H9 (cell line): ENCODE measurements at regions not wholly inside any gene's neighbourhood (a gene's known extent, or its start where the extent isn't known, plus 50 kb on each side); places are given as distances from the start of the nearest gene placed in this dataset.

ENCODE experiments used
- DNase-seq: peaks from one replicate; pipeline ENCODE4 v3.0.0-alpha.2; 2017
- H2AFZ ChIP-seq: one replicate; pipeline ENCODE4 v1.6.1; 2013; ENCODE audit warnings: mild to moderate bottlenecking, low read length, control low read depth, moderate library complexity
- H2AK5ac ChIP-seq: 2 replicates; pipeline ENCODE4 v1.6.1; 2013; ENCODE audit warnings: low read length, control low read depth, mixed read lengths; ENCODE audit not compliant: insufficient read length
- H2BK120ac ChIP-seq: one replicate; pipeline ENCODE4 v1.6.1; 2013; ENCODE audit warnings: low read depth, mild to moderate bottlenecking, low read length, control low read depth, inconsistent platforms; ENCODE audit not compliant: poor library complexity, severe bottlenecking
- H2BK12ac ChIP-seq: 2 replicates; pipeline ENCODE4 v1.6.1; 2013; ENCODE audit warnings: low read length, control low read depth, mixed read lengths, low read depth; ENCODE audit not compliant: insufficient read length
- H2BK15ac ChIP-seq: 2 replicates; pipeline ENCODE4 v1.6.1; 2013; ENCODE audit warnings: low read depth, low read length, control low read depth
- H2BK20ac ChIP-seq: one replicate; pipeline ENCODE4 v1.6.1; 2013; ENCODE audit warnings: low read depth, mild to moderate bottlenecking, low read length, control low read depth, inconsistent platforms; ENCODE audit not compliant: poor library complexity, severe bottlenecking
- H2BK5ac ChIP-seq: 2 replicates; pipeline ENCODE4 v1.6.1; 2013; ENCODE audit warnings: low read length, control low read depth, mixed read lengths; ENCODE audit not compliant: insufficient read length
- H3K14ac ChIP-seq: 2 replicates; pipeline ENCODE4 v1.6.1; 2013; ENCODE audit warnings: low read length, control low read depth; ENCODE audit not compliant: insufficient read depth
- H3K18ac ChIP-seq: 2 replicates; pipeline ENCODE4 v1.6.1; 2013; ENCODE audit warnings: low read depth, mild to moderate bottlenecking, mixed read lengths, low read length, control low read depth; ENCODE audit not compliant: insufficient read length
- H3K23ac ChIP-seq: 2 replicates; pipeline ENCODE4 v1.6.1; 2013; ENCODE audit warnings: low read length, control low read depth, mixed read lengths, low read depth; ENCODE audit not compliant: insufficient read length
- H3K23me2 ChIP-seq: 2 replicates; pipeline ENCODE4 v1.6.1; 2013; ENCODE audit warnings: low read depth, mild to moderate bottlenecking, mixed read lengths, low read length, control low read depth; ENCODE audit not compliant: insufficient read length, poor library complexity, severe bottlenecking
- H3K27ac ChIP-seq: 2 replicates; pipeline ENCODE4 v1.5.1; 2013; ENCODE audit warnings: low read length, control low read depth, mixed read lengths, low read depth; ENCODE audit not compliant: insufficient read length
- H3K27me3 ChIP-seq: 2 replicates; pipeline ENCODE4 v1.6.1; 2013; ENCODE audit warnings: low read length, control low read depth, inconsistent platforms; ENCODE audit not compliant: insufficient read depth
- H3K4ac ChIP-seq: 2 replicates; pipeline ENCODE4 v1.6.1; 2013; ENCODE audit warnings: low read depth, mild to moderate bottlenecking, control low read depth, inconsistent platforms, low read length, moderate library complexity
- H3K4me1 ChIP-seq: 2 replicates; pipeline ENCODE4 v1.6.1; 2013; ENCODE audit warnings: low read length, control low read depth, inconsistent platforms; ENCODE audit not compliant: insufficient read depth
- H3K4me2 ChIP-seq: 2 replicates; pipeline ENCODE4 v1.6.1; 2013; ENCODE audit warnings: low read length, control low read depth, mixed read lengths; ENCODE audit not compliant: insufficient read length, insufficient read depth
- H3K56ac ChIP-seq: 2 replicates; pipeline ENCODE4 v1.6.1; 2013; ENCODE audit warnings: low read depth, mild to moderate bottlenecking, mixed read lengths, low read length, control low read depth; ENCODE audit not compliant: insufficient read length
- H3K79me1 ChIP-seq: 2 replicates; pipeline ENCODE4 v1.6.1; 2013; ENCODE audit warnings: low read depth, mild to moderate bottlenecking, moderate library complexity, low read length, control low read depth, inconsistent platforms; ENCODE audit not compliant: insufficient read depth, poor library complexity, severe bottlenecking
- H3K79me2 ChIP-seq: 2 replicates; pipeline ENCODE4 v1.6.1; 2013; ENCODE audit warnings: low read length, control low read depth, inconsistent platforms; ENCODE audit not compliant: insufficient read depth
- H3K9ac ChIP-seq: 2 replicates; pipeline ENCODE4 v1.6.1; 2013; ENCODE audit warnings: low read length, control low read depth, mixed read lengths; ENCODE audit not compliant: insufficient read length; ENCODE audit errors: extremely low read depth
- H3K9me3 ChIP-seq: one replicate; pipeline ENCODE4 v1.6.1; 2013; ENCODE audit warnings: low read depth, low read length, inconsistent platforms; ENCODE audit not compliant: control insufficient read depth
- H3T11ph ChIP-seq: one replicate; pipeline ENCODE4 v1.6.1; 2013; ENCODE audit warnings: mild to moderate bottlenecking, low read length, control low read depth, inconsistent platforms
- H4K20me1 ChIP-seq: one replicate; pipeline ENCODE4 v1.6.1; 2013; ENCODE audit not compliant: control insufficient read depth, insufficient read length, insufficient read depth
- H4K5ac ChIP-seq: 2 replicates; pipeline ENCODE4 v1.6.1; 2013; ENCODE audit warnings: low read depth, mild to moderate bottlenecking, mixed read lengths, low read length, control low read depth; ENCODE audit not compliant: insufficient read length
- H4K8ac ChIP-seq: replicated peaks from 2 replicates; pipeline ENCODE4 v1.6.1; 2013; ENCODE audit warnings: low read length, control low read depth, mixed read lengths, low read depth; ENCODE audit not compliant: insufficient read length
- H4K91ac ChIP-seq: 2 replicates; pipeline ENCODE4 v1.6.1; 2013; ENCODE audit warnings: low read depth, mild to moderate bottlenecking, moderate library complexity, mixed read lengths, low read length, control low read depth; ENCODE audit not compliant: insufficient read length
- H3K27ac Mint-ChIP-seq, 3 experiments: 2 replicates in 2 of 3; 3 replicates in 1 of 3; pipeline ENCODE4 v1.8.0; 2020 to 2021; ENCODE audit warnings: mixed read lengths in 3 of 3, mild to moderate bottlenecking in 1 of 3, moderate library complexity in 1 of 3
- H3K27me3 Mint-ChIP-seq: 2 replicates; pipeline ENCODE4 v1.8.0; 2021; ENCODE audit warnings: low read depth, mild to moderate bottlenecking, moderate library complexity, mixed read lengths
- H3K36me3 Mint-ChIP-seq, 3 experiments: 2 replicates in 2 of 3; 3 replicates in 1 of 3; pipeline ENCODE4 v1.8.0; 2020 to 2021; ENCODE audit warnings: low read depth in 3 of 3, mixed read lengths in 3 of 3; ENCODE audit not compliant: insufficient read depth in 1 of 3
- H3K4me1 Mint-ChIP-seq, 2 experiments: 2 replicates each; pipeline ENCODE4 v1.8.0; 2020; ENCODE audit warnings: mixed read lengths in 2 of 2
- H3K4me3 Mint-ChIP-seq, 2 experiments: 2 replicates in 1 of 2; 3 replicates in 1 of 2; pipeline ENCODE4 v1.8.0; 2020 to 2021; ENCODE audit warnings: mild to moderate bottlenecking in 2 of 2, mixed read lengths in 2 of 2, moderate library complexity in 1 of 2
- H3K9me3 Mint-ChIP-seq, 2 experiments: 2 replicates in 1 of 2; 3 replicates in 1 of 2; pipeline ENCODE4 v1.8.0; 2020; ENCODE audit warnings: mild to moderate bottlenecking in 2 of 2, mixed read lengths in 2 of 2, moderate library complexity in 1 of 2
- CTCF ChIP-seq: fragments of 200-600 bp; sonication (generic); conservative IDR thresholded peaks from 3 replicates; pipeline ENCODE4 v1.8.0; 2021; ENCODE audit warnings: antibody characterized with exemption, mild to moderate bottlenecking
- WGBS: extraction: QIAGEN DNeasy Blood & Tissue Kit; methylation state at CpG from one replicate; pipeline ENCODE4 v1.1.7; 2013; ENCODE audit warnings: missing lambda C conversion rate, low lambda C conversion rate, mixed read lengths; ENCODE audit not compliant: insufficient read length; ENCODE audit errors: extremely low coverage; 5-methylcytosine and 5-hydroxymethylcytosine counted together

GRCh38 chr10:64465653-64466052 lies 944.5 kb downstream of the REEP3 start:
- H3K23ac ChIP-seq = no peak overlapping the region
- no peak overlapping the region for H3K56ac ChIP-seq
- H3K4me2 ChIP-seq = no peak overlapping the region
- no peak overlapping the region for H2BK15ac ChIP-seq
- H3K4ac ChIP-seq = no peak overlapping the region
- H2BK120ac ChIP-seq = no peak overlapping the region
- WGBS = no CpG with 5 or more reads among the region's 2 CpGs
- no peak overlapping the region for H2AFZ ChIP-seq
- no peak overlapping the region for H2BK20ac ChIP-seq
- H3K27me3 Mint-ChIP-seq = no peaks in the 10 kb centered on the region
- H3K4me3 Mint-ChIP-seq = no peak overlapping the region
- peaks cover 13 to 38% (median 28%) of the 10 kb centered on the region in 3 experiments for H3K36me3 Mint-ChIP-seq
- no peak overlapping the region for H2AK5ac ChIP-seq
- no peak overlapping the region for H3K14ac ChIP-seq
- H3K27ac ChIP-seq = no peak overlapping the region
- no peak overlapping the region for H3T11ph ChIP-seq
- no peak overlapping the region for H4K8ac ChIP-seq
- no peaks in the 10 kb centered on the region for H3K79me1 ChIP-seq
- no peak overlapping the region for H3K9ac ChIP-seq
- H3K79me2 ChIP-seq = no peaks in the 10 kb centered on the region
- peaks cover 45 to 65% of the 10 kb centered on the region in 2 experiments for H3K9me3 Mint-ChIP-seq
- H4K5ac ChIP-seq = no peak overlapping the region
- H2BK5ac ChIP-seq = no peak overlapping the region
- no peak overlapping the region for H3K27ac Mint-ChIP-seq
- no peak for TF ChIP-seq CTCF
- no peak overlapping the region for H4K91ac ChIP-seq
- H3K18ac ChIP-seq = no peak overlapping the region
- no peaks in the 10 kb centered on the region for H3K27me3 ChIP-seq
- DNase-seq = no peak
- H3K4me1 Mint-ChIP-seq = peaks cover 4 to 14% of the 10 kb centered on the region in 2 experiments
- H3K23me2 ChIP-seq = no peaks in the 10 kb centered on the region
- peaks cover 17% of the 10 kb centered on the region for H3K9me3 ChIP-seq
- H4K20me1 ChIP-seq = no peaks in the 10 kb centered on the region
- H2BK12ac ChIP-seq = no peak overlapping the region
- no peaks in the 10 kb centered on the region for H3K4me1 ChIP-seq
